ENCODE measurements at regions not wholly inside any gene's neighbourhood (a gene's known extent, or its start where the extent isn't known, plus 50 kb on each side); places are given as distances from the start of the nearest gene placed in this dataset.
"Not testable (repeated sequence)": the region's sequence is repeated elsewhere in the genome, so short reads cannot be mapped to it uniquely, and the experiment has no call there.

GRCh38 chr5:156051972-156052371, 275.0 kb upstream of the SGCD start:
- TF ChIP-seq CTCF (IDR thresholded peaks at IDR 0.05; ENCODE audit: borderline replicate concordance, insufficient read depth, low read depth, low read length), result no peak
- no peak overlapping the region for H3K4me3 ChIP-seq (ENCODE audit: low read depth, low read length)

DNA sequence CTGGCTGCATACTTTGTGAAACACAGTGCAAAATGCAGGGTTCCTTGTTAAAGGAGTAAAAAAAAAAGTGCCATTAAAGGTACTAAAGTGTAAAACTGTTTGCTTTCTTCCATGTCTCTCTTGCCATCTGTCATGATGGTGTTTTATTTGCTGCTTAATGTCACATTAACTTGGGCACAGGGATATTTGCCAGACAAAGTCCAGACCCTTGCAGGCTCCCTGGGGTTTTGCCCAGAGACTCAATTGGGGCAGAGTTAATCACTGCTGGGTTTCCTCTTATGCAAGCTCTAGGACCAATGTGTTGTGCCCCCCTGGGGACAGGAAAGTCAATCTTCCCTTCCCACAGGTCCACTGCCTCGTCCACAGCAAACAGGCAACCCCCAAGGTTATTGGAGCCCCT, 274.3 kb upstream of the SGCD start:
- no peak for TF ChIP-seq CTCF (IDR thresholded peaks at IDR 0.05; ENCODE audit: borderline replicate concordance, insufficient read depth, low read depth, low read length)
- H3K4me3 ChIP-seq (ENCODE audit: low read depth, low read length), result no peak overlapping the region

DNA sequence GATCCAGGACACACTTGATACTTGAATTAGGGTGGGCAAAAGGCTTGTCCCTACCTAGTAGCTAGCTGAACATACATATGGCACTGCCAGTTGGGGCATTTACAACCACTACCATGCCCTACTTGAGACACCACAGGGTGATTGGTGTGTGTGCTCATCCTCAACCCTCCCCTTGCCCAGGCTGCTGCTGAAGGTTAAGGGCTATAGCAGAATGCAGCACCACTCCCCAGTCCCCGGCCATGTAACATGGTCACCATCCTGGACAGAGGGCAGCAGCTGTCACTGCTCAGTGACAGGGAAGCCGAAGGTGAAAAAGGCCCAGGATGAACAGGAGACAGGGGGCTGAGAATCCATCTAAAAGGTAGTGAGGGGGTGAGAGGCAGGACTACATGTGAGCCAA, 273.9 kb upstream of the SGCD start:
- TF ChIP-seq CTCF (IDR thresholded peaks at IDR 0.05; ENCODE audit: borderline replicate concordance, insufficient read depth, low read depth, low read length), result no peak
- H3K4me3 ChIP-seq (ENCODE audit: low read depth, low read length), result no peak overlapping the region

GRCh38 chr5:156076912-156077311, 250.1 kb upstream of the SGCD start:
- H3K4me3 ChIP-seq (ENCODE audit: low read depth, low read length), result no peak overlapping the region
- no peak for TF ChIP-seq CTCF (IDR thresholded peaks at IDR 0.05; ENCODE audit: borderline replicate concordance, insufficient read depth, low read depth, low read length)

- no peak for TF ChIP-seq CTCF (IDR thresholded peaks at IDR 0.05; ENCODE audit: borderline replicate concordance, insufficient read depth, low read depth, low read length)
- no peak overlapping the region for H3K4me3 ChIP-seq (ENCODE audit: low read depth, low read length)
Observed at GRCh38 chr5:156087577-156088110, 239.3 kb upstream of the SGCD start.

DNA sequence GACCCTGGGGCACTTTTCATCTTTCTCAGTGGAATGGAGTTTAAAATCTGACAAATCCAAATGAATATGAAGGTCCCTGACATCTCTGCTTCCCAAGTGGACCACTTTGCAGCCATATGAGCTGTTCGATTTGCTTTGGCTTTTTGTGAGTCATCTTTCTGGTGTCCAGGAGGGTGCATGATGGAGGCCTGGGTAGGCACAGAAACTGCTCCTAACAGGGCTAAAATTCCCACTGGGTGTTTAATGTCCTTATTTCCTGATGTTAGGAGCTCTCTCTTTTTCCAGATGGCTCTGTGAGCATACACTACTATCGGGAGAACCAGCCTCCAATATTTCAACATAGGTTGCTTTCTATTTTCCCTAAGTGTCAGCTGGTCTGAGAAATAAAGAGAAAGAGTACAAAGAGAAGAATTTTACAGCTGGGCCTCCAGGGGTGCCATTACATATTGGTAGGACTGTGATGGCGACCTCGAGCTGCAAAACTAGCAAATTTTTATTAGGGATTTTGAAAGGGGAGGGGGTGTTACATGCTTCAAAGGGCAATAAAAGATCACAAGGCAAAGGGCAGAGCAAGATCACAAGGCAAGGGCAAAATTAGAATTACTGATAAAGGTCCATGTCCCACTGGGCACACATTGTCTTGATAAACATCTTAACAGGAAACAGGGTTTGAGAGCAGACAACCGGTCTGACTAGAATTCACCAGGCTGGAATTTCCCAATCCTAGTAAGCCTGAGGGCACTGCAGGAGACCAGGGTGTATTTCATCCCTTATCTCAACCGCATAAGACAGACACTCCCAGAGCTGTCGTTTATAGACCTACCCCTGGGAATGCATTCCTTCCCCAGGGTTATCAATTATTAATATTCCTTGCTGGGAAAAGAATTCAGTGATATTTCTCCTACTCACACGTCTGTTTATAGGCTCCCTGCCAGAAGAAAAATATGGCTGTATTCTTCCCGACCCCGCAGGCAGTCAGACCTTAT, 236.7 kb upstream of the SGCD start:
- not testable (repeated sequence) for H3K4me3 ChIP-seq (ENCODE audit: low read depth, low read length)

DNA sequence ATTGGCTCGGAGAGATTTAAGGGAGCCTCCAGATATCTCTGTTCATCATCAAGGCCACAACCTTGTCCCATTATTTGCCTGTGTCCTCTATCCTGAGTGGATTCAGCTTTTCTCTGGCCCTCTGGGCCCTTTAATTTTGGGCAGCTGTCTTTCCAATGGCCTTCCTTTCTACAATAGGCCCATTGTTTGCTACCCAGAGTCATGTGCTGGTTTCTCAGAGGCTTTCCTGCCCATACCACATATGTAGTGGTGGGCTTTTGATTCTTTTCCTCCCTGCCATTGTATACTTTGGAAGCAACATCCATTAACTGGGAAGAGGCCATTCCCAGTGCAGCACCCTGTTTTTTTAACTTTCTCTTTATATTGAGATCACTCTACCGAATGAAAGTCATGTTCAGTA, 233.9 kb upstream of the SGCD start:
- no peak overlapping the region for H3K4me3 ChIP-seq (ENCODE audit: low read depth, low read length)
- TF ChIP-seq CTCF (IDR thresholded peaks at IDR 0.05; ENCODE audit: borderline replicate concordance, insufficient read depth, low read depth, low read length), result no peak

Measured in GM12875 (cell line).